ENCODE measurements at regions not wholly inside any gene's neighbourhood (a gene's known extent, or its start where the extent isn't known, plus 50 kb on each side); places are given as distances from the start of the nearest gene placed in this dataset.

GRCh38 chr1:234546890-234547788, 62.8 kb downstream of the IRF2BP2 start:
- intact Hi-C loops (cut with DNase I) = no loop called here
- no peaks in the 10 kb centered on the region for H3K27me3 ChIP-seq (replicated peaks; ENCODE audit: insufficient read depth)

GRCh38 chr1:234546387-234546704, 63.6 kb downstream of the IRF2BP2 start:
- no peaks in the 10 kb centered on the region for H3K9me3 ChIP-seq
- no peak for DNase-seq (ENCODE audit: low spot score)
- intact Hi-C loops (cut with DNase I) = no loop called here
- H3K27me3 ChIP-seq (replicated peaks; ENCODE audit: insufficient read depth) = no peaks in the 10 kb centered on the region
- H3K27ac ChIP-seq = no peak overlapping the region
- WGBS = 92% methylated on average over 7 of the region's 7 CpGs
- peaks cover 14% of the 10 kb centered on the region for H3K4me1 ChIP-seq (replicated peaks)
- H3K4me3 ChIP-seq = no peak overlapping the region
- no peaks in the 10 kb centered on the region for H3K36me3 ChIP-seq
- TF ChIP-seq POLR2A (IDR thresholded peaks at IDR 0.05) (no peak), CTCF (IDR thresholded peaks at IDR 0.05) (no peak), POLR2AphosphoS5 (IDR thresholded peaks at IDR 0.05) (no peak)

More at GRCh38 chr1:234546890-234547788, 62.8 kb downstream of the IRF2BP2 start:
- no peak overlapping the region for H3K4me3 ChIP-seq
- DNase-seq (ENCODE audit: low spot score) = no peak
- TF ChIP-seq POLR2A (IDR thresholded peaks at IDR 0.05) (no peak), POLR2AphosphoS5 (IDR thresholded peaks at IDR 0.05) (no peak), CTCF (IDR thresholded peaks at IDR 0.05) (no peak)
- no peaks in the 10 kb centered on the region for H3K36me3 ChIP-seq
- peaks cover 14% of the 10 kb centered on the region for H3K4me1 ChIP-seq (replicated peaks)
- H3K9me3 ChIP-seq = no peaks in the 10 kb centered on the region
- WGBS = 84% methylated on average over 6 of the region's 6 CpGs
- no peak overlapping the region for H3K27ac ChIP-seq

DNA sequence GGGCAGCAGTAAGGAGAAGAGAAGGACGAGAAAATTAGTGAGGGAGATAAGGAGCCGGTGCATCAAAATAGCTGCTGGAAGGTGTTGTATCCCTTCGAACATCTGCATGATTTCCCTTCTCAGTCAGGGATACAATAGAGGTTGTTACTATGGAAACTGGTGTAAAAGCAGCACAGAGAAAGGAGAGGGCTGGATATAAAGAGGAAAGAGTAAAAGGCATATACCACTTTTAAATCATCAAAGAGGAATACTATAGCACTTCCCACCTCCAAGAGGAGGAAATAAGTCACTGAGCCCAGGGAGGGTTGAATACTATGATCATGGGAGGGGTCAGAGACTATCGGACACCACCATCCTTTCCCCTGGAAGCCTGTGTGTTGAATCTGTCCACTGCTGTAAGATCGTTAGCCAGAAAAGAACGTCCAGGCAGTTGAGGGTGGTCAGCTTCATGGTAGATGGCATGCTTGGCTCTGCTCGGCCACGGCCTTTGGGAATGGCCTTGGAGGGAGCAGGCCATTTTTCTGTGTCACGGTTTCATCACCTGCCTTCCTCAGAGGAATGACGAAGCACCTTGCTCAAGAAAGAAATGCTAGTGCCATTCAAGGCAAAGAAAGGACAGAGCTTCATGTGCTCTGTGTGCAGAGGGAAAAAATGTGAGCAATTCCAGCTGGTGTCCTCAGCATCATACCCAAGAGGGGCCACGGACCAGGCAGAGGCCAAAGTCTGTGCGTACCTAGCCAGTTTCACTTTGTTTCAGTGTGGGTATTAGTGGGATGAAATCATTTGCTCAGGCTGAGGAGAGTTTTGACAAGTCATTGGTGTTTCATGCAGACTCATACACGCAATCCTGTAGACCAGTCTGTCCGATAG, 64.2 kb downstream of the IRF2BP2 start:
- no peak for DNase-seq (ENCODE audit: low spot score)
- Histone ChIP-seq H3K4me1 (replicated peaks) (peaks cover 14% of the 10 kb centered on the region), H3K4me3 (no peak overlapping the region), H3K27me3 (replicated peaks; ENCODE audit: insufficient read depth) (no peaks in the 10 kb centered on the region), H3K36me3 (no peaks in the 10 kb centered on the region), H3K9me3 (no peaks in the 10 kb centered on the region), H3K27ac (peak overlapping the region; percentile 82 to 91)
- intact Hi-C loops (cut with DNase I) = no loop called here
- TF ChIP-seq CTCF (IDR thresholded peaks at IDR 0.05) (no peak), POLR2A (IDR thresholded peaks at IDR 0.05) (no peak), POLR2AphosphoS5 (IDR thresholded peaks at IDR 0.05) (no peak)
- 77% methylated on average over 14 of the region's 14 CpGs for WGBS

DNA sequence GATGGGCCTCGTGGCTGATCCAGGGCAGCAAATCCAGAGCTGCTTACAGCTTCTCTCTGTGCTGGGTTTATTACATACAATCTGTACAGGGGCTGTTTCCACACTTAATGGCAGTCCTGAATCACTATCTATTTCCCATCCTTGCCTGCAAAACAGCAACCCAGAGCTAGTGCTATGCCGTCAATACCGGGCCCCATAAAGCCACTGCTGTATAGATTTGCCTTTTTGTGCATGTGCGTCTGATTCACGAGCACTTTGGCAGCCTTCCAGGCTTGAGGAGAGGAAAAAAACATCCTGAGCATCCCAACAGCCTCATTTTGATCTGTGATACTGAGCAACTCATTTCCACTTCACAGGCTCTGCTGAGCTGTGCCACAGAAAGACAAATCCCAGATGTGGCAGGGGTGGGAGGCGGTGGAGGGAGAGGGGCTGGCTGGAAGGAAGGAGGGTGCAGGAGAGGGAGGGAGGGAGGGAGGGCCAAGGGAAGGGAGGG, 65.2 kb upstream of the TARBP1 start:
- Histone ChIP-seq H3K4me3 (no peak overlapping the region), H3K36me3 (no peaks in the 10 kb centered on the region)

More for the DNA sequence above, 65.2 kb upstream of the TARBP1 start:
- no peak for TF ChIP-seq POLR2AphosphoS5 (IDR thresholded peaks at IDR 0.05)
- TF ChIP-seq POLR2A (IDR thresholded peaks at IDR 0.05) = no peak
- TF ChIP-seq CTCF (IDR thresholded peaks at IDR 0.05) = no peak
- Histone ChIP-seq H3K27me3 (replicated peaks; ENCODE audit: insufficient read depth) (no peaks in the 10 kb centered on the region), H3K4me1 (replicated peaks) (peaks cover 14% of the 10 kb centered on the region), H3K9me3 (no peaks in the 10 kb centered on the region), H3K27ac (peak overlapping the region; percentile 82 to 91)
- intact Hi-C loops (cut with DNase I) = no loop called here
- DNase-seq (ENCODE audit: low spot score) = peak; percentile 81
- WGBS = 12% methylated on average over 6 of the region's 6 CpGs

Measured in prostate gland (tissue), 2 donors.